H1 (cell line): ENCODE measurements at regions not wholly inside any gene's neighbourhood (a gene's known extent, or its start where the extent isn't known, plus 50 kb on each side); places are given as distances from the start of the nearest gene placed in this dataset.

Source experiments
- CTCF ChIA-PET: fragments of 300-600 bp; sonication (Branson Sonifier 250); formaldehyde crosslinking; loops from one replicate; lab custom pipeline; 2021; ENCODE audit not compliant: partially characterized antibody; lab: Charles Lee
- POLR2A ChIA-PET: fragments of 300-600 bp; sonication (Branson Sonifier 250); formaldehyde crosslinking; loops from one replicate; lab custom pipeline; 2021; ENCODE audit warnings: inconsistent platforms; ENCODE audit not compliant: partially characterized antibody; lab: Charles Lee
- DNase-seq, 2 experiments: peaks; one replicate each; pipeline versions ENCODE4 v3.0.0 to v3.0.0-alpha.2; 2010 to 2022; ENCODE audit warnings: low spot score in 2 of 2, low read depth in 1 of 2, mixed read lengths in 1 of 2
- FAIRE-seq: peaks from 2 replicates; lab custom pipeline; 2011; peaks lifted over from hg19 to GRCh38; lab: Jason Lieb, UNC
- H2AFZ ChIP-seq: 2 replicates; pipeline ENCODE4 v1.8.1; 2012; ENCODE audit warnings: low read length, inconsistent platforms
- H2AK5ac ChIP-seq: 2 replicates; pipeline ENCODE4 v1.6.1; 2013; ENCODE audit warnings: low read depth, low read length
- H2BK120ac ChIP-seq: replicated peaks from 2 replicates; pipeline ENCODE3; 2013; ENCODE audit warnings: low read depth, low read length, inconsistent platforms
- H2BK12ac ChIP-seq: 2 replicates; pipeline ENCODE4 v1.6.1; 2013; ENCODE audit warnings: low read depth, low read length
- H2BK15ac ChIP-seq: 2 replicates; pipeline ENCODE4 v1.6.1; 2013; ENCODE audit warnings: low read length
- H2BK20ac ChIP-seq: 2 replicates; pipeline ENCODE4 v1.6.1; 2013; ENCODE audit warnings: low read length
- H2BK5ac ChIP-seq: 2 replicates; pipeline ENCODE4 v1.6.1; 2013; ENCODE audit warnings: low read depth, low read length
- H3K14ac ChIP-seq: 2 replicates; pipeline ENCODE4 v1.6.1; 2013; ENCODE audit warnings: inconsistent platforms; ENCODE audit not compliant: insufficient read length
- H3K18ac ChIP-seq: 2 replicates; pipeline ENCODE4 v1.6.1; 2013; ENCODE audit warnings: low read length; ENCODE audit errors: extremely low read depth
- H3K23ac ChIP-seq: 2 replicates; pipeline ENCODE4 v1.6.1; 2013; ENCODE audit warnings: inconsistent platforms; ENCODE audit not compliant: insufficient read length
- H3K23me2 ChIP-seq: 2 replicates; pipeline ENCODE4 v1.6.1; 2013; ENCODE audit warnings: low read depth, low read length
- H3K27ac ChIP-seq: 2 replicates; pipeline ENCODE4 v1.6.1; 2011; ENCODE audit warnings: low read depth, low read length, inconsistent platforms
- H3K27me3 ChIP-seq, 4 experiments: replicated peaks in 1 of 4; 1 replicate in 1 of 4; 2 replicates in 3 of 4; pipeline versions ENCODE4 v1.6.1 to v1.8.1; 2011 to 2013; ENCODE audit warnings: low read length in 3 of 4, mild to moderate bottlenecking in 3 of 4, inconsistent platforms in 2 of 4, mixed read lengths in 2 of 4, moderate library complexity in 1 of 4; ENCODE audit not compliant: control insufficient read depth in 3 of 4, insufficient read depth in 3 of 4; ENCODE audit errors: extremely low read depth in 1 of 4
- H3K36me3 ChIP-seq, 4 experiments: 2 replicates each; pipeline versions ENCODE4 v1.6.1 to v1.8.1; 2011 to 2013; ENCODE audit warnings: mild to moderate bottlenecking in 4 of 4, low read length in 3 of 4, moderate library complexity in 2 of 4, control low read depth in 1 of 4, inconsistent platforms in 1 of 4; ENCODE audit not compliant: insufficient read depth in 4 of 4, control insufficient read depth in 2 of 4
- H3K4ac ChIP-seq: replicated peaks from 2 replicates; pipeline ENCODE3; 2013; ENCODE audit warnings: low read length, low read depth, mixed read lengths, inconsistent platforms; ENCODE audit not compliant: insufficient read length
- H3K4me1 ChIP-seq, 4 experiments: replicated peaks in 1 of 4; 1 replicate in 1 of 4; 2 replicates in 3 of 4; pipeline versions ENCODE4 v1.6.1 to v1.8.1; 2011 to 2013; ENCODE audit warnings: low read length in 3 of 4, inconsistent platforms in 2 of 4, mixed read lengths in 1 of 4; ENCODE audit not compliant: insufficient read depth in 4 of 4, control insufficient read depth in 3 of 4
- H3K4me2 ChIP-seq, 2 experiments: 2 replicates each; pipeline versions ENCODE4 v1.6.1 to v1.8.1; 2011 to 2013; ENCODE audit warnings: low read depth in 2 of 2, low read length in 2 of 2, control low read depth in 1 of 2, inconsistent platforms in 1 of 2, mild to moderate bottlenecking in 1 of 2; ENCODE audit not compliant: insufficient read depth in 1 of 2
- H3K4me3 ChIP-seq, 4 experiments: fragments of 200-600, 300-600 bp in 1 of 4; sonication (generic), shearing (Covaris generic), sonication (Bioruptor Twin) in 1 of 4; 2 replicates each; pipeline versions ENCODE4 v1.5.1 to v1.8.1; 2011 to 2016; ENCODE audit warnings: low read length in 4 of 4, low read depth in 3 of 4, control low read depth in 2 of 4, inconsistent platforms in 2 of 4, mild to moderate bottlenecking in 2 of 4, mixed read lengths in 1 of 4, moderate library complexity in 1 of 4; ENCODE audit not compliant: insufficient read depth in 2 of 4; ENCODE audit errors: extremely low read depth in 1 of 4
- H3K56ac ChIP-seq: replicated peaks from 2 replicates; pipeline ENCODE3; 2013; ENCODE audit warnings: low read depth, mild to moderate bottlenecking, mixed read lengths, low read length, inconsistent platforms; ENCODE audit not compliant: insufficient read length
- H3K79me1 ChIP-seq: 2 replicates; pipeline ENCODE4 v1.6.1; 2013; ENCODE audit warnings: low read depth, low read length, control low read depth
- H3K79me2 ChIP-seq, 2 experiments: 2 replicates each; pipeline versions ENCODE4 v1.6.1 to v1.8.1; 2012 to 2013; ENCODE audit warnings: low read length in 2 of 2, mild to moderate bottlenecking in 2 of 2, inconsistent platforms in 1 of 2; ENCODE audit not compliant: insufficient read depth in 2 of 2, control insufficient read depth in 1 of 2
- H3K9ac ChIP-seq, 4 experiments: replicated peaks in 1 of 4; 1 replicate in 1 of 4; 2 replicates in 3 of 4; pipeline versions ENCODE4 v1.6.1 to v1.8.1; 2011 to 2013; ENCODE audit warnings: low read depth in 3 of 4, low read length in 3 of 4, control low read depth in 2 of 4, mild to moderate bottlenecking in 2 of 4, moderate library complexity in 2 of 4, inconsistent platforms in 1 of 4; ENCODE audit errors: extremely low read depth in 1 of 4
- H3K9me3 ChIP-seq, 2 experiments: 2 replicates each; pipeline versions ENCODE4 v1.6.1 to v1.8.1; 2012 to 2013; ENCODE audit warnings: mild to moderate bottlenecking in 2 of 2, moderate library complexity in 2 of 2, control low read depth in 1 of 2, inconsistent platforms in 1 of 2, low read depth in 1 of 2, low read length in 1 of 2, mixed read lengths in 1 of 2; ENCODE audit not compliant: insufficient read depth in 2 of 2
- H4K20me1 ChIP-seq, 2 experiments: replicated peaks in 1 of 2; 2 replicates each; pipeline versions ENCODE3 to v1.8.1; 2011 to 2013; ENCODE audit warnings: inconsistent platforms in 2 of 2, low read length in 2 of 2, mild to moderate bottlenecking in 1 of 2; ENCODE audit not compliant: insufficient read depth in 2 of 2, control insufficient read depth in 1 of 2
- H4K5ac ChIP-seq: 2 replicates; pipeline ENCODE4 v1.6.1; 2013; ENCODE audit warnings: low read length, low read depth, mixed read lengths, inconsistent platforms; ENCODE audit not compliant: insufficient read length
- H4K8ac ChIP-seq: 2 replicates; pipeline ENCODE4 v1.8.0; 2013; ENCODE audit warnings: mild to moderate bottlenecking, moderate library complexity, low read length, inconsistent platforms; ENCODE audit not compliant: insufficient read depth; ENCODE audit errors: extremely low read depth
- H4K91ac ChIP-seq: replicated peaks from 2 replicates; pipeline ENCODE3; 2013; ENCODE audit warnings: low read length, mixed read lengths, inconsistent platforms; ENCODE audit not compliant: insufficient read length
- CBX8 ChIP-seq: fragments of 300-800, 300-1000 bp; sonication (generic); IDR thresholded peaks from 2 replicates; pipeline ENCODE4 v1.7.1; 2016; ENCODE audit warnings: low read depth, low read length, borderline replicate concordance
- FOSL1 ChIP-seq: IDR thresholded peaks from 2 replicates; pipeline ENCODE4 v1.6.1; 2011; ENCODE audit warnings: mild to moderate bottlenecking, low read depth, low read length, moderate library complexity; ENCODE audit not compliant: insufficient read depth
- GTF2F1 ChIP-seq: IDR thresholded peaks from 2 replicates; pipeline ENCODE4 v1.6.1; 2012; ENCODE audit warnings: low read depth, low read length, improper control_type of control experiment, borderline replicate concordance
- KDM4A ChIP-seq: IDR thresholded peaks from one replicate; pipeline ENCODE4 v1.7.1; 2012; ENCODE audit warnings: low read depth, mild to moderate bottlenecking, moderate library complexity, low read length, inconsistent platforms; ENCODE audit not compliant: severe bottlenecking
- KDM5A ChIP-seq: fragments of 200-600 bp; IDR thresholded peaks from 2 replicates; pipeline ENCODE4 v1.7.1; 2012; ENCODE audit warnings: mild to moderate bottlenecking, low read length, inconsistent platforms, mixed read lengths
- NANOG ChIP-seq: IDR thresholded peaks from 2 replicates; pipeline ENCODE4 v1.6.1; 2011; ENCODE audit warnings: low read length, low read depth, mild to moderate bottlenecking, inconsistent platforms; ENCODE audit not compliant: insufficient read depth, poor library complexity, severe bottlenecking
- NRF1 ChIP-seq: IDR thresholded peaks from 2 replicates; pipeline ENCODE4 v1.6.1; 2011; ENCODE audit warnings: mild to moderate bottlenecking, low read depth, low read length, improper control_type of control experiment
- RBBP5 ChIP-seq: IDR thresholded peaks from 2 replicates; pipeline ENCODE4 v1.7.1; 2012; ENCODE audit warnings: low read depth, mild to moderate bottlenecking, inconsistent platforms, low read length, moderate library complexity, borderline replicate concordance
- RXRA ChIP-seq: IDR thresholded peaks from 2 replicates; pipeline ENCODE4 v1.6.1; 2011; ENCODE audit warnings: low read depth, mild to moderate bottlenecking, low read length, moderate library complexity; ENCODE audit not compliant: insufficient read depth
- SIN3A ChIP-seq, 2 experiments: IDR thresholded peaks in 1 of 2; conservative IDR thresholded peaks in 1 of 2; 2 replicates each; pipeline ENCODE4 v1.6.1; 2011 to 2012; ENCODE audit warnings: low read length in 2 of 2, improper control_type of control experiment in 1 of 2, low read depth in 1 of 2, mild to moderate bottlenecking in 1 of 2
- TBP ChIP-seq: IDR thresholded peaks from 2 replicates; pipeline ENCODE4 v1.6.1; 2011; ENCODE audit warnings: low read depth, low read length, improper control_type of control experiment
- TEAD4 ChIP-seq: IDR thresholded peaks from 2 replicates; pipeline ENCODE4 v1.6.1; 2012; ENCODE audit warnings: low read depth, low read length, inconsistent platforms, mixed read lengths
- USF2 ChIP-seq: IDR thresholded peaks from 2 replicates; pipeline ENCODE4 v1.6.1; 2011; ENCODE audit warnings: low read length, improper control_type of control experiment
- YY1 ChIP-seq: IDR thresholded peaks from 2 replicates; pipeline ENCODE4 v1.6.1; 2011; ENCODE audit warnings: low read depth, mild to moderate bottlenecking, low read length
- WGBS, 2 experiments: shearing (Covaris generic) in 1 of 2; methylation state at CpG; one replicate each; pipeline versions ENCODE4 v1.1.6 to v1.1.7; 2013 to 2015; ENCODE audit warnings: low lambda C conversion rate in 2 of 2, mixed read lengths in 2 of 2, inconsistent platforms in 1 of 2, low coverage in 1 of 2, missing lambda C conversion rate in 1 of 2; ENCODE audit not compliant: insufficient replicate concordance in 2 of 2, insufficient coverage in 1 of 2, insufficient read length in 1 of 2; ENCODE audit errors: extremely low coverage in 1 of 2, missing lambda C conversion rate in 1 of 2; 5-methylcytosine and 5-hydroxymethylcytosine counted together

DNA sequence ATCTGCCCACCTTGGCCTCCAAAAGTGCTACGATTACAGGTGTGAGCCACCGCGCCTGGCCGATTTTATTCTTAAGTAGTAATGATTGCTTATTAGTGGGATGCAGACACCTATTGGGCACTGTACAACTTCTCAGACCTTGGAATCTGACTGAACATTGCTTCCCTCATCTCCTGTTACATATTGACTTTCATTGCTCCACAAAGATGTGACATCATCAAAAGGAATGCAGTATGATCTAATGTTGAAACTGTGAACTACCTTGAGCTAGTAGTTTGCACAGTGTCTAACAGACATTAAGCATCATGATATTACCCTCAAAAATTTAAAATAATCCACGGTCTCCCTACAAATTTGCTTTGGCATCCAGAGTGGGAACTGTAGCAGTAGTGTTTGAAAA is 109.8 kb upstream of the SIX2 start:
- FAIRE-seq = no peak
- ChIA-PET CTCF (interaction anchor here (0.9 kb wide), 1 partner anchor 43 kb away, joined by 3 read pairs; no protein-coding TSS in a partner anchor), POLR2A (no interaction called here)
- TF ChIP-seq TEAD4 (no peak), GTF2F1 (no peak), USF2 (no peak), CBX8 (no peak), YY1 (no peak), FOSL1 (no peak), NANOG (no peak), NRF1 (no peak), RBBP5 (no peak), RXRA (no peak), KDM4A (no peak), KDM5A (no peak), TBP (no peak), SIN3A (conservative IDR thresholded peaks at IDR 0.05 in 1 of 2, IDR thresholded peaks at IDR 0.05 in 1 of 2; ENCODE audit: low read depth in 1 of 2, low read length in 2 of 2) (no peak)

More for the DNA sequence above, 109.8 kb upstream of the SIX2 start:
- Histone ChIP-seq H2BK120ac (no peak overlapping the region), H3K23ac (no peak overlapping the region), H2BK12ac (no peak overlapping the region), H2BK15ac (no peak overlapping the region), H3K4me3 (no peak overlapping the region), H3K9ac (no peak overlapping the region), H3K18ac (no peak overlapping the region), H3K4ac (no peak overlapping the region), H3K56ac (no peak overlapping the region), H3K4me1 (no peaks in the 10 kb centered on the region), H3K79me1 (no peaks in the 10 kb centered on the region), H3K27me3 (no peaks in the 10 kb centered on the region), H3K4me2 (no peak overlapping the region), H3K23me2 (no peaks in the 10 kb centered on the region; the same call in 1 of the 2 replicates), H3K79me2 (no peaks in the 10 kb centered on the region), H4K8ac (no peak overlapping the region), H2AFZ (no peak overlapping the region), H3K36me3 (no peaks in the 10 kb centered on the region), H3K9me3 (no peaks in the 10 kb centered on the region), H4K91ac (no peak overlapping the region), H4K5ac (no peak overlapping the region), H2AK5ac (no peak overlapping the region), H3K27ac (no peak overlapping the region), H3K14ac (no peak overlapping the region), H2BK5ac (no peak overlapping the region), H2BK20ac (no peak overlapping the region), H4K20me1 (no peaks in the 10 kb centered on the region)
- WGBS, 2 experiments = 89% methylated on average over 5 of the region's 5 CpGs; no CpG with 5 or more reads in 1 of the 2 experiments
- no peak for DNase-seq
